ENCODE measurements at regions not wholly inside any gene's neighbourhood (a gene's known extent, or its start where the extent isn't known, plus 50 kb on each side); places are given as distances from the start of the nearest gene placed in this dataset.

DNA sequence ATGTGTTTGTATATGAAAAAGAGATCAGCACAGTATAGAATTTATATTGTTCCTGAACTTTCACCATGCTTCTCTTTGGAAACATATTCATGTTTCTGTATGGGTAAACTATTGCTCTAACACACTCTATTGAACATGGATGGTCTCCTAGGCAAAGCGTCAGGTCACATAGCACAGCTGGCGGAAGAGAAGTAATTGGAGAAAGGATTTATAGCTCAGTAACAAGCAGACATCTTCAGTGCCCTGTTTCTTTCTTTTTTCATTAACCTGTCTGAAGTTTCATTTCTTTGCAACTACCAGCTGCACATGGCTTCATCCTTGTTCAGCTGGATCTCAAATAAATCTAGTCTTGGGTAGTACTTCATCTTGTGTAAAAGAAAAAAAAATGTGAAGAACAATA is 84.4 kb upstream of the TRPC6 start:
- TF ChIP-seq, protein P1, sequence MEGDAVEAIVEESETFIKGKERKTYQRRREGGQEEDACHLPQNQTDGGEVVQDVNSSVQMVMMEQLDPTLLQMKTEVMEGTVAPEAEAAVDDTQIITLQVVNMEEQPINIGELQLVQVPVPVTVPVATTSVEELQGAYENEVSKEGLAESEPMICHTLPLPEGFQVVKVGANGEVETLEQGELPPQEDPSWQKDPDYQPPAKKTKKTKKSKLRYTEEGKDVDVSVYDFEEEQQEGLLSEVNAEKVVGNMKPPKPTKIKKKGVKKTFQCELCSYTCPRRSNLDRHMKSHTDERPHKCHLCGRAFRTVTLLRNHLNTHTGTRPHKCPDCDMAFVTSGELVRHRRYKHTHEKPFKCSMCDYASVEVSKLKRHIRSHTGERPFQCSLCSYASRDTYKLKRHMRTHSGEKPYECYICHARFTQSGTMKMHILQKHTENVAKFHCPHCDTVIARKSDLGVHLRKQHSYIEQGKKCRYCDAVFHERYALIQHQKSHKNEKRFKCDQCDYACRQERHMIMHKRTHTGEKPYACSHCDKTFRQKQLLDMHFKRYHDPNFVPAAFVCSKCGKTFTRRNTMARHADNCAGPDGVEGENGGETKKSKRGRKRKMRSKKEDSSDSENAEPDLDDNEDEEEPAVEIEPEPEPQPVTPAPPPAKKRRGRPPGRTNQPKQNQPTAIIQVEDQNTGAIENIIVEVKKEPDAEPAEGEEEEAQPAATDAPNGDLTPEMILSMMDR (IDR thresholded peaks at IDR 0.05) = no peak
- TF ChIP-seq EZH2 (IDR thresholded peaks at IDR 0.05) (no peak), EZH2phosphoT487 (IDR thresholded peaks at IDR 0.05) (no peak)
